ENCODE measurements at regions not wholly inside any gene's neighbourhood (a gene's known extent, or its start where the extent isn't known, plus 50 kb on each side); places are given as distances from the start of the nearest gene placed in this dataset.

- Histone ChIP-seq H3K4me1 (ENCODE audit: insufficient read depth, low read length) (peaks cover 23% of the 10 kb centered on the region), H2AFZ (ENCODE audit: low read length) (no peak overlapping the region), H3K4me2 (ENCODE audit: low read length) (no peak overlapping the region), H3K27ac (ENCODE audit: low read length) (peak overlapping the region; percentile 60), H3K9me2 (replicated peaks; ENCODE audit: low read length) (no peaks in the 10 kb centered on the region), H4K20me1 (ENCODE audit: low read length) (no peaks in the 10 kb centered on the region), H3K36me3 (ENCODE audit: low read depth, low read length) (no peaks in the 10 kb centered on the region), H3K9me3 (ENCODE audit: low read length) (no peaks in the 10 kb centered on the region), H3K27me3 (ENCODE audit: low read length) (no peaks in the 10 kb centered on the region), H3K79me2 (ENCODE audit: low read length) (no peaks in the 10 kb centered on the region), H3K9ac (ENCODE audit: low read length) (no peak overlapping the region), H3K4me3 (ENCODE audit: low read length) (no peak overlapping the region), H3F3A (ENCODE audit: low read length, unreplicated experiment) (no peaks in the 10 kb centered on the region)
- DNase-seq (peak; percentile 61), ATAC-seq (peak; percentile 94)
- ChIA-PET CTCF (no interaction called here), POLR2A (ENCODE audit: unreplicated experiment) (no interaction called here)
- TF ChIP-seq CTCF (conservative IDR thresholded peaks at IDR 0.05; ENCODE audit: low read depth, low read length): no peak
- TF ChIP-seq EZH2 (IDR thresholded peaks at IDR 0.05; ENCODE audit: low read length, unreplicated experiment): no peak
- no peak for TF ChIP-seq EZH2phosphoT487 (IDR thresholded peaks at IDR 0.05; ENCODE audit: borderline replicate concordance, low read length)
- no TSS peak for BruUV-seq (replicated peaks)
- intact Hi-C loops (cut with micrococcal nuclease): loop anchor here (5.0 kb wide), 2 partner anchors 117 to 1472 kb away; no protein-coding TSS in a partner anchor
Observed at GRCh38 chr2:193845604-193846003, 1650.9 kb upstream of the TMEFF2 start.

- ChIA-PET CTCF (no interaction called here), POLR2A (ENCODE audit: unreplicated experiment) (no interaction called here)
- Histone ChIP-seq H3K9me3 (ENCODE audit: low read length) (no peaks in the 10 kb centered on the region), H2AFZ (ENCODE audit: low read length) (no peak overlapping the region), H3K36me3 (ENCODE audit: low read depth, low read length) (no peaks in the 10 kb centered on the region), H3K79me2 (ENCODE audit: low read length) (no peaks in the 10 kb centered on the region), H3K4me2 (ENCODE audit: low read length) (no peak overlapping the region), H3K27ac (ENCODE audit: low read length) (no peak overlapping the region), H3F3A (ENCODE audit: low read length, unreplicated experiment) (no peaks in the 10 kb centered on the region), H3K9ac (ENCODE audit: low read length) (no peak overlapping the region), H3K9me2 (replicated peaks; ENCODE audit: low read length) (no peaks in the 10 kb centered on the region), H3K4me1 (ENCODE audit: insufficient read depth, low read length) (peaks cover 23% of the 10 kb centered on the region), H4K20me1 (ENCODE audit: low read length) (no peaks in the 10 kb centered on the region), H3K27me3 (ENCODE audit: low read length) (no peaks in the 10 kb centered on the region), H3K4me3 (ENCODE audit: low read length) (no peak overlapping the region)
- no peak for ATAC-seq
- no peak for TF ChIP-seq EZH2 (IDR thresholded peaks at IDR 0.05; ENCODE audit: low read length, unreplicated experiment)
- TF ChIP-seq EZH2phosphoT487 (IDR thresholded peaks at IDR 0.05; ENCODE audit: borderline replicate concordance, low read length): no peak
- TF ChIP-seq CTCF (conservative IDR thresholded peaks at IDR 0.05; ENCODE audit: low read depth, low read length): no peak
- BruUV-seq (replicated peaks): no TSS peak
- intact Hi-C loops (cut with micrococcal nuclease): no loop called here
- DNase-seq: no peak
Observed at GRCh38 chr2:193843675-193844074, 1648.9 kb upstream of the TMEFF2 start.

GRCh38 chr2:193841384-193842150, 1646.8 kb upstream of the TMEFF2 start:
- no peaks in the 10 kb centered on the region for H4K20me1 ChIP-seq (ENCODE audit: low read length)
- no peak overlapping the region for H3K4me2 ChIP-seq (ENCODE audit: low read length)
- no TSS peak for BruUV-seq (replicated peaks)
- H3K36me3 ChIP-seq (ENCODE audit: low read depth, low read length): no peaks in the 10 kb centered on the region
- ChIA-PET POLR2A (ENCODE audit: unreplicated experiment) (no interaction called here), CTCF (no interaction called here)
- no peak for DNase-seq
- H3K9ac ChIP-seq (ENCODE audit: low read length): no peak overlapping the region
- no peaks in the 10 kb centered on the region for H3K27me3 ChIP-seq (ENCODE audit: low read length)
- no peak for ATAC-seq
- H3K4me1 ChIP-seq (ENCODE audit: insufficient read depth, low read length): peaks cover 28% of the 10 kb centered on the region
- H3K4me3 ChIP-seq (ENCODE audit: low read length): no peak overlapping the region
- H3K27ac ChIP-seq (ENCODE audit: low read length): no peak overlapping the region
- no peaks in the 10 kb centered on the region for H3K9me2 ChIP-seq (replicated peaks; ENCODE audit: low read length)
- H3K79me2 ChIP-seq (ENCODE audit: low read length): no peaks in the 10 kb centered on the region
- TF ChIP-seq CTCF (conservative IDR thresholded peaks at IDR 0.05; ENCODE audit: low read depth, low read length): no peak
- TF ChIP-seq EZH2 (IDR thresholded peaks at IDR 0.05; ENCODE audit: low read length, unreplicated experiment): no peak
- TF ChIP-seq EZH2phosphoT487 (IDR thresholded peaks at IDR 0.05; ENCODE audit: borderline replicate concordance, low read length): no peak
- H2AFZ ChIP-seq (ENCODE audit: low read length): no peak overlapping the region
- intact Hi-C loops (cut with micrococcal nuclease): no loop called here
- H3F3A ChIP-seq (ENCODE audit: low read length, unreplicated experiment): no peaks in the 10 kb centered on the region
- no peaks in the 10 kb centered on the region for H3K9me3 ChIP-seq (ENCODE audit: low read length)
